Naive thymus-derived CD4-positive, alpha-beta T cell (primary cell): ENCODE measurements at regions not wholly inside any gene's neighbourhood (a gene's known extent, or its start where the extent isn't known, plus 50 kb on each side); places are given as distances from the start of the nearest gene placed in this dataset.

Experiments
- ATAC-seq: fragments of 150-1000 bp; cut with Tn5 transposase; 2 replicates; pipeline ENCODE4 v1.10.0; 2021; ENCODE audit warnings: mild to moderate bottlenecking, moderate library complexity
- CTCF ChIA-PET: fragments of 350-600 bp; sonication (Branson Sonifier 250); formaldehyde crosslinking; loops from one replicate; lab custom pipeline; 2021; ENCODE audit warnings: antibody characterized with exemption; lab: Charles Lee
- POLR2A ChIA-PET: fragments of 350-600 bp; sonication (Branson Sonifier 250); formaldehyde crosslinking; loops from one replicate; lab custom pipeline; 2021; ENCODE audit warnings: antibody characterized with exemption, inconsistent platforms; lab: Charles Lee
- DNase-seq, 9 donors: peaks; one replicate each; pipeline versions ENCODE4 v3.0.0 to v3.0.0-alpha.2; 2020 to 2022; ENCODE audit warnings: mixed read lengths in 1 of 9
- H3K27ac ChIP-seq: one replicate; pipeline ENCODE4 v1.7.0; 2013; ENCODE audit warnings: mild to moderate bottlenecking, low read depth, low read length, moderate library complexity
- H3K27me3 ChIP-seq, 2 donors: one replicate each; pipeline ENCODE4 v1.7.0; 2013; ENCODE audit warnings: low read length in 2 of 2, mild to moderate bottlenecking in 2 of 2, moderate library complexity in 2 of 2; ENCODE audit not compliant: control insufficient read depth in 2 of 2, insufficient read depth in 2 of 2
- H3K36me3 ChIP-seq, 3 experiments: 1 replicate in 2 of 3; 2 replicates in 1 of 3; pipeline ENCODE4 v1.7.0; 2013; ENCODE audit warnings: low read length in 3 of 3, mild to moderate bottlenecking in 3 of 3, moderate library complexity in 1 of 3; ENCODE audit not compliant: insufficient read depth in 3 of 3, control insufficient read depth in 2 of 3
- H3K4me1 ChIP-seq, 2 donors: one replicate each; pipeline ENCODE4 v1.7.0; 2013; ENCODE audit warnings: low read length in 2 of 2, mild to moderate bottlenecking in 2 of 2, moderate library complexity in 1 of 2; ENCODE audit not compliant: control insufficient read depth in 2 of 2, insufficient read depth in 2 of 2
- H3K4me3 ChIP-seq: 2 replicates; pipeline ENCODE4 v1.7.0; 2013; ENCODE audit warnings: mild to moderate bottlenecking, low read length
- H3K9me3 ChIP-seq, 3 experiments: 1 replicate in 2 of 3; 2 replicates in 1 of 3; pipeline ENCODE4 v1.7.0; 2013; ENCODE audit warnings: low read length in 3 of 3; ENCODE audit not compliant: control insufficient read depth in 2 of 3
- H3K27ac Mint-ChIP-seq, 9 donors: one replicate each; pipeline ENCODE4 v1.8.0; 2020 to 2022; ENCODE audit warnings: mixed read lengths in 9 of 9, mild to moderate bottlenecking in 8 of 9, moderate library complexity in 5 of 9, inconsistent platforms in 2 of 9
- H3K27me3 Mint-ChIP-seq, 5 donors: one replicate each; pipeline ENCODE4 v1.8.0; 2021 to 2022; ENCODE audit warnings: mixed read lengths in 5 of 5, mild to moderate bottlenecking in 1 of 5
- H3K36me3 Mint-ChIP-seq, 5 donors: one replicate each; pipeline ENCODE4 v1.8.0; 2020 to 2022; ENCODE audit warnings: mixed read lengths in 5 of 5, mild to moderate bottlenecking in 3 of 5, inconsistent platforms in 1 of 5
- H3K4me1 Mint-ChIP-seq, 7 donors: one replicate each; pipeline ENCODE4 v1.8.0; 2020 to 2022; ENCODE audit warnings: mixed read lengths in 7 of 7, mild to moderate bottlenecking in 3 of 7, inconsistent platforms in 1 of 7
- H3K4me3 Mint-ChIP-seq, 10 donors: one replicate each; pipeline ENCODE4 v1.8.0; 2020 to 2022; ENCODE audit warnings: mild to moderate bottlenecking in 10 of 10, mixed read lengths in 10 of 10, moderate library complexity in 6 of 10, inconsistent platforms in 2 of 10
- H3K9me3 Mint-ChIP-seq, 11 donors: one replicate each; pipeline ENCODE4 v1.8.0; 2020 to 2022; ENCODE audit warnings: mixed read lengths in 11 of 11, mild to moderate bottlenecking in 4 of 11, inconsistent platforms in 1 of 11, moderate library complexity in 1 of 11
- intact Hi-C, 2 donors: fragments of 100-400 bp; cut with micrococcal nuclease; formaldehyde crosslinking; loops; one replicate each; pipeline ENCODE4 v1.15.1; 2023

GRCh38 chr9:12497790-12498189 is 195.4 kb upstream of the TYRP1 start:
- ATAC-seq (no peak), DNase-seq (no peak)
- Histone ChIP-seq H3K36me3 (no peaks in the 10 kb centered on the region), H3K9me3 (no peaks in the 10 kb centered on the region), H3K27me3 (no peaks in the 10 kb centered on the region), H3K4me3 (no peak overlapping the region), H3K27ac (no peak overlapping the region), H3K4me1 (no peaks in the 10 kb centered on the region)
- no peak overlapping the region for H3K27ac Mint-ChIP-seq
- CTCF ChIA-PET: no interaction called here
- no peak overlapping the region for H3K4me3 Mint-ChIP-seq
- intact Hi-C loops: no loop called here
- peaks cover 0 to 27% (median 5%) of the 10 kb centered on the region in 11 donors for H3K9me3 Mint-ChIP-seq
- no peaks in the 10 kb centered on the region for H3K27me3 Mint-ChIP-seq
- no peaks in the 10 kb centered on the region for H3K4me1 Mint-ChIP-seq
- POLR2A ChIA-PET: no interaction called here
- no peaks in the 10 kb centered on the region for H3K36me3 Mint-ChIP-seq

- intact Hi-C loops: no loop called here
- Histone ChIP-seq H3K27me3 (no peaks in the 10 kb centered on the region), H3K27ac (no peak overlapping the region), H3K36me3 (no peaks in the 10 kb centered on the region), H3K4me3 (no peak overlapping the region), H3K9me3 (no peaks in the 10 kb centered on the region), H3K4me1 (no peaks in the 10 kb centered on the region)
- DNase-seq: no peak
- ChIA-PET POLR2A (no interaction called here), CTCF (no interaction called here)
- no peak overlapping the region for H3K27ac Mint-ChIP-seq
- no peaks in the 10 kb centered on the region for H3K4me1 Mint-ChIP-seq
- no peak overlapping the region for H3K4me3 Mint-ChIP-seq
- no peak for ATAC-seq
- peaks cover 5 to 19% (median 14%) of the 10 kb centered on the region in 11 donors for H3K9me3 Mint-ChIP-seq
- no peaks in the 10 kb centered on the region for H3K27me3 Mint-ChIP-seq
- H3K36me3 Mint-ChIP-seq: peaks cover 0 to 8% (median 0%) of the 10 kb centered on the region in 5 donors
Measured at GRCh38 chr9:12502520-12502919, 190.7 kb upstream of the TYRP1 start.

- no peak for ATAC-seq
- DNase-seq: no peak
- POLR2A ChIA-PET: no interaction called here
- H3K27me3 Mint-ChIP-seq: no peaks in the 10 kb centered on the region
- Histone ChIP-seq H3K4me3 (no peak overlapping the region), H3K27ac (no peak overlapping the region), H3K4me1 (no peaks in the 10 kb centered on the region), H3K9me3 (no peaks in the 10 kb centered on the region), H3K27me3 (no peaks in the 10 kb centered on the region), H3K36me3 (no peaks in the 10 kb centered on the region)
- intact Hi-C loops: no loop called here
- H3K27ac Mint-ChIP-seq: no peak overlapping the region
- CTCF ChIA-PET: no interaction called here
- H3K9me3 Mint-ChIP-seq: peaks cover 6 to 24% (median 17%) of the 10 kb centered on the region in 11 donors
- no peaks in the 10 kb centered on the region for H3K4me1 Mint-ChIP-seq
- H3K4me3 Mint-ChIP-seq: no peak overlapping the region
- peaks cover 0 to 8% (median 0%) of the 10 kb centered on the region in 5 donors for H3K36me3 Mint-ChIP-seq
Measured at GRCh38 chr9:12503606-12504122, 189.5 kb upstream of the TYRP1 start.

- Mint-ChIP-seq H3K27ac (no peak overlapping the region), H3K9me3 (peaks cover 6 to 27% (median 12%) of the 10 kb centered on the region in 11 donors), H3K36me3 (peaks cover 0 to 5% (median 0%) of the 10 kb centered on the region in 5 donors), H3K4me1 (no peaks in the 10 kb centered on the region), H3K27me3 (no peaks in the 10 kb centered on the region), H3K4me3 (no peak overlapping the region)
- ATAC-seq (no peak), DNase-seq (no peak)
- ChIA-PET CTCF (interaction anchor here (0.7 kb wide), 1 partner anchor 725 kb away, joined by 3 read pairs; no protein-coding TSS in a partner anchor), POLR2A (no interaction called here)
- Histone ChIP-seq H3K4me3 (no peak overlapping the region), H3K4me1 (no peaks in the 10 kb centered on the region), H3K36me3 (no peaks in the 10 kb centered on the region), H3K27me3 (no peaks in the 10 kb centered on the region), H3K9me3 (no peaks in the 10 kb centered on the region), H3K27ac (no peak overlapping the region)
- intact Hi-C loops: no loop called here
Measured at GRCh38 chr9:12510551-12510950, 182.6 kb upstream of the TYRP1 start.

- Mint-ChIP-seq H3K27me3 (no peaks in the 10 kb centered on the region), H3K4me3 (no peak overlapping the region), H3K4me1 (no peaks in the 10 kb centered on the region), H3K27ac (no peak overlapping the region), H3K9me3 (peaks cover 2 to 22% (median 6%) of the 10 kb centered on the region in 11 donors), H3K36me3 (no peaks in the 10 kb centered on the region)
- Histone ChIP-seq H3K4me3 (no peak overlapping the region), H3K4me1 (no peaks in the 10 kb centered on the region), H3K9me3 (no peaks in the 10 kb centered on the region), H3K27ac (no peak overlapping the region), H3K36me3 (no peaks in the 10 kb centered on the region), H3K27me3 (no peaks in the 10 kb centered on the region)
- intact Hi-C loops: no loop called here
- CTCF ChIA-PET: no interaction called here
- DNase-seq (no peak), ATAC-seq (no peak)
- POLR2A ChIA-PET: no interaction called here
Measured at GRCh38 chr9:12511726-12512125, 181.5 kb upstream of the TYRP1 start.

GRCh38 chr9:12516031-12516430 is 177.2 kb upstream of the TYRP1 start:
- H3K27me3 Mint-ChIP-seq: no peaks in the 10 kb centered on the region
- no peak overlapping the region for H3K27ac Mint-ChIP-seq
- H3K36me3 Mint-ChIP-seq: no peaks in the 10 kb centered on the region
- no peaks in the 10 kb centered on the region for H3K4me1 Mint-ChIP-seq
- ChIA-PET CTCF (no interaction called here), POLR2A (no interaction called here)
- Histone ChIP-seq H3K9me3 (no peaks in the 10 kb centered on the region), H3K27ac (no peak overlapping the region), H3K4me1 (no peaks in the 10 kb centered on the region), H3K36me3 (no peaks in the 10 kb centered on the region), H3K4me3 (no peak overlapping the region), H3K27me3 (no peaks in the 10 kb centered on the region)
- DNase-seq: no peak
- no peak overlapping the region for H3K4me3 Mint-ChIP-seq
- peaks cover 0 to 22% (median 1%) of the 10 kb centered on the region in 11 donors for H3K9me3 Mint-ChIP-seq
- intact Hi-C loops: no loop called here
- ATAC-seq: no peak

GRCh38 chr9:12516573-12516972 is 176.6 kb upstream of the TYRP1 start:
- ChIA-PET CTCF (no interaction called here), POLR2A (no interaction called here)
- Histone ChIP-seq H3K9me3 (no peaks in the 10 kb centered on the region), H3K4me1 (no peaks in the 10 kb centered on the region), H3K27ac (no peak overlapping the region), H3K4me3 (no peak overlapping the region), H3K27me3 (no peaks in the 10 kb centered on the region), H3K36me3 (no peaks in the 10 kb centered on the region)
- H3K9me3 Mint-ChIP-seq: peaks cover 0 to 22% (median 1%) of the 10 kb centered on the region in 11 donors
- no peaks in the 10 kb centered on the region for H3K4me1 Mint-ChIP-seq
- no peak overlapping the region for H3K27ac Mint-ChIP-seq
- no peak overlapping the region for H3K4me3 Mint-ChIP-seq
- no peaks in the 10 kb centered on the region for H3K27me3 Mint-ChIP-seq
- ATAC-seq (no peak), DNase-seq (no peak)
- H3K36me3 Mint-ChIP-seq: no peaks in the 10 kb centered on the region
- intact Hi-C loops: no loop called here
